ENCODE measurements at regions not wholly inside any gene's neighbourhood (a gene's known extent, or its start where the extent isn't known, plus 50 kb on each side); places are given as distances from the start of the nearest gene placed in this dataset.
A peak's percentile ranks its signal among the peaks of the same experiment; 100 is the strongest.
"Not testable (repeated sequence)": the region's sequence is repeated elsewhere in the genome, so short reads cannot be mapped to it uniquely, and the experiment has no call there.

DNA sequence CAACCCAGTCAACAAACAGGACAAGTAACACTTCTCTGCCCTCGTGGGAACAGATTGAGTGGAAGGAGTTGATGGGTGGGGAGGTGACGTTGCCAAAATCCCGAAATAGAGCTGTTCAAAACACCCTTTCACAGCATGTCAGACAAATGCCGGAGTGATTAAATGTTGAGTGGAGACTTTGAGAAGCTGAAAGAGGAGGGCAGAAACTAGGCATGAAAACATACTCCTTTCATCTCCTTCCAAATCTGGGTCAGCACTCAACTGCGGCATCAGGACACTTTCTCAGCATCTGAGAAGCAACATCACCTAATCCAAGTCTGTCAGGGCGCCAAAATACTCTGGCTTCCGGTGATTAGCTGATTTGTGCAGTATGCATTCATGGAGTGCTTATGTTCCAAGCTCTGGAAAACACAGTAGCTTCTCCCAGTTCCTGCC lies 51.5 kb upstream of the MRI1 start:
- DNase-seq (ENCODE audit: low read depth) = no peak

DNA sequence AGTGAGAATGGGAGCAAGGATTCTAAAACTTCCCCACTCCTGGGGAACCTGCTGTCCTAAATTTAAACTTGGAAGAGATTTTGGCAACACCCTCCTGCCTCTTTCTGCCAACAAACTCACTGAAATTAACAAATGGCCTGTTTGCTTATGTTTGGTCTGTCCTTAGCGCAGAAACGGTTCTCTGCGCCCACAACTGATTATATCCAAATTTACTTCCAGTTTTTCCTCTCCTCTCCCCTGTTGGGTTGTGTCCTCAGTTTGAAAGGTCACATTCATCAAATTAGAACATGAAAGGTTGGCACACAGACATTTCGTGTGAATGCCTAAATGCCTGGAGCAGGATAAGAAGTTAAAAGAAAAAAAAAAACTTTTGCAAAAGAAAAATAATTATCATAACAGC lies 56.4 kb upstream of the MRI1 start:
- DNase-seq (ENCODE audit: low read depth) = no peak

DNA sequence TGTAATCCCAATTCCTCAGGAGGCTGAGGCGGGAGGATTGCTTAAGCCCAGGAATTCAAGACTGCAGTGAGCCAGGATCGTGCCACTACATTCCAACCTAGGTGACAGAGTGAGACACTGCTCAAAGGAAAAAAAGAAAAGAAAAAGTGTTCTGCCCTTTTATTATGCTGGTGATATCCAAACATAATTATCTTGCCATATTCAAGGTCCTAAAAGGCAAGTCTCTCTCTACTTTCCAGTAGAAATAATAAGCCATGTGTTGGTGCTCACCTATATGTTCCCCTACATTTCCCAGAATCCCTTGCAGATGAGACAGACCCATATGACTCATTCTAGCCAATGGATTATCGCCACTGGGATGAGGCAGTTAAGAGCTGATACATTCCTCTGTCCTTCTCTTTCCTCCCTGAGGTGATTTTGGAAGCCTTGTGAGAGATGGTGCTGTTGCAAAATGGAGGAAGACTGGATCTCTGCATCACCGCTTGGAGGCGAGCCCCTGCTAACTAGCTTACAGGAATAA lies 58.3 kb upstream of the MRI1 start:
- DNase-seq (ENCODE audit: low read depth) = no peak

DNA sequence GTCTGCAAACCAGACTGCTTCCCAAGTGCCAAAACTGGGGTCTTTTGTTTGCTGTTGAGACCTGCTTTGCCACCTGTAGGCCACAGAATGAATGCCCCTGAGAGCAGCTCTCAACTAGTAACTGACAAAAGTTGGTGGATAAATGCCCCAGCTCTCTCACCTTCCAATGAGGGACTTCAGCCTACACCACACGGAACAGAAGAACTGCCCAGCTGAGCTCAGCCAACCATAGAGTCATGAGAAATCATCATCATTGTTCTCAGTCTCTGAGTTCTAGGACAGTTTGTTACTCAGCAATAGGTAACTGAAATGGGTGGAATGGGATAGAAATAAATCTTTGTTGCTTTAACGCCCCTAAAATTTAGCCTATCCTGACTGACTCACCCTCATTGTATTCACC lies 59.1 kb upstream of the MRI1 start:
- DNase-seq (ENCODE audit: low read depth) = no peak

DNA sequence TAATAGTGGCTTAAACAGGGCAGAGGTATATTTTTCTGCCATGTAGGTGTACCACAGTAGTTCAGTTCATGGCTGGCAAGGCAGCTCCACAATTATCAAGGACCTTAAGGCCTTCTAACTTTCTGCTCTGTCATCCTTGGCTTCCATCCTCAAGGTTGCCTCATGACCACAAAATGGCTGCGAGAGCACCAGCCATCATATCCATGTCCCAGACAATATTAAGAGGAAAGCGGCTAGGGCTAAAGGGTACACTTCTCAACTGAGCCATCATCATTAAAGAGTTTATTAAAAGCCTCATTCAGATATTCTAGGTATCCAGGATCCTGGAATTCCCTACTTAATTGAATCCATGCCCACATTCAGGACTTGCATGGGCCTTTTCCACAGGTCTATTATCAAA lies 62.7 kb upstream of the MRI1 start:
- no peak for DNase-seq (ENCODE audit: low read depth)

DNA sequence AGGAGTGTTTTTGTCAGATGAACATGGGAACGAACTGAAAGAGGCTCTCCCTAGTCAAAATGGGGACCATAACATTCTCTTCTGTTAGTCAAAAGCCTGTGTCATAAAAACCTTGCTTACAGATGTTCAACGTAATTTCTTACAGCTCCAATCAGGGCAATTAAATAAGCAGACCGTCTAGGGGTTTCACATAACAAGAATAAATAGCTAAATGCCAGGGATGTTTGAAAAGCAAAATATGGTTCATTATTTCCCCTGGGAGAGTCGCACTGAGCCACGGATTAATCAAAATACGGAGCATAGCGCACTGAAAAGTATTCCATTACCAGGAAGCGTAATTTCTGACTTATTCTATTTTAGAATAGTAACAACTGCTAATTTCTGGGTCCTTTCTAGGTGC lies 63.7 kb upstream of the MRI1 start:
- no peak for DNase-seq (ENCODE audit: low read depth)

DNA sequence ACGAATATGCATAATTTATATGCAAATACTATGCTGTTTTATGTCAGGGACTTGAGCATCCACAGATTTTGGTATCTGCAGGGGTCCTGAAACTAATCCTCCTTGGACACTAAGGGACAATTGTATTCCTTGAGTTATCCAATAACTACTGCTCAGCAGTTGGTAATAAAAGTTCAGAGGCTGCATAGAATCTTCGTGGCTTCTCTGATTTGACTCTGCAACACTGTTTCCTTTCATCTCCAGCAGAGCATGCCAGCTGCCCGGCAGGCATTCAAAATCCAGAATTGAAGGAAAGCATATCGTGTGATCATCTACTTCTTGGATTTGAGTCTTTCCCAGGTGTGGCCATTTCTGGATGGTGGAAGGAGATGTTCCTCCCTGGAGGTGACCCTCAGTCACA lies 64.5 kb upstream of the MRI1 start:
- DNase-seq (ENCODE audit: low read depth) = no peak

DNA sequence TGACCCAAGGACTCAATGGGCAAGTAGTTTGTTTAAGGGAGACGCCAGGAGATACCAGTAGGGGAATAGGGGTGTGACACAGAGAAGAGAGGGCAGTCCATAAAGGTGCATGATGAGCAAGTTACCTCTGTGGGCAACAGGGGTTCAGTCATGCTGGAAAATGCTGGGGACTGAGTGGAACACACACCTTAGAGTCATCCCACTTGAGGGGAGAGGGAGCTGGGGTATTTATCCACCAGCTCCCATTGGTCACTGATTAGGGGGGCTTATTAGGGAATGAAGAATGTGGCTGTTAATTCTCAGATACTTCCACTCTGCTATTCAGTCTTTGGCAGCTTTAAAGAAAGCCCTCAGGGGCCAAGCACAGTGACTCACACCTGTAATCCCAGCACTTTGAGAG lies 67.5 kb upstream of the MRI1 start:
- no peak for DNase-seq (ENCODE audit: low read depth)

DNA sequence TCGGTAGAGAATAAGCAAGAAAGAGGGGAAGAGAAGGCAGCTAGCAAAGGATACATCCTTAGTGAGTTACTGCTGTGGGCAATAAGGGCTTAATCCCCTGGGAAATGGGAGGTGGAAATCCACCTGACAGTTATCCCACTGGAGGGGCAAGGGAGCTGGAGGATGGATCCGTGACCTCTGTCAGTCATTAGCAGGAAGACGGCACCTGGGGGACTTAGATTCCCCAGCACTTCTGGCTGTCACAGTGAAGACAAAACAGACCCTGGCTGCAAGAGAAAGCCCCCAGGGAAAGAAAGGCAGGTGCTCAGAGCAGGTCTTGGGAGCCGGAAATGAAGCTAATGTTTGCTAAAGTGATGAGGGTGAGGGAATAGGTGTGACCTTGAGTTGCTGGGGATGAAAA lies 70.4 kb upstream of the MRI1 start:
- DNase-seq (ENCODE audit: low read depth) = no peak

DNA sequence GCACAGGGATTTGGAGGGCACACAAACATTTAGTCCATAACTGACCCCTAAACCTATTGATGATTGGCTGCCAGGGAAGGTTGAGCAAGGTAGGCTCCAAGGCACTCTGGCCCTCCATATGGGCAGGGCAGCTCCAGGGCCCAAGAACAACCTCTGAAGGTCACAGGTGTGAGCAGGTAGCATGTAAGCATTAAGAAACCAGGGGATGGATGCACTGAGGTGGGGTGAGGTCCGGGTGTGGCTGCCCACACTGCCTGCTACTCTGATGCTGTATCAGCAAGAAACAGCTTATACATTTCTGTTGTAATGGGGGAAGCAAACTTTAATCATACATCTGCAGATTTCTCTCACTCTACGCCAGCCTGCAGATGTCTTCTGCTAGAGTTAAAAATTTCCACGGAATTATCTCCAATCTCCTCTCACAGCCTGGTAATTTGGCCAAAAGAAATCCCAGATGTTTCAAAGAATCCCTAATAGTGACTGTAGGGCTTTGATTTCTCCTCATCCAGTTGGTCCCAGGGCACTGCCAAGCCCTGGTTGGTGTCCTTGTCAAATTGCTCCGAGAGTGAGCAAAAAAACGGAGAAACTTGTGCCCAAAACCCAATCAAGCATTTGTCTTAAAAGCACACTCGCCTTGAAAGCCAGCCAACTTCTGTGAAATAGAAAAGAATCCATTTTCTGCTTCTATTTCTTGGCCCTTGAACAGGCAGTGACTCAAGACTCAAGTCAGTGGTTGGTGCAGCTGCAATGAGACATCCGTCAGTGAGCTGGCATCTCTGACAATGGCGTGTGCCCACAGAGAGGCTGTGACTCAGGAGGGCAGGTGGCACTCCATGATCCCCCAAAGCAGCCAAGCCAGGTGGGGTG lies 72.5 kb upstream of the MRI1 start:
- peak; percentile 29 for DNase-seq (ENCODE audit: low read depth)

DNA sequence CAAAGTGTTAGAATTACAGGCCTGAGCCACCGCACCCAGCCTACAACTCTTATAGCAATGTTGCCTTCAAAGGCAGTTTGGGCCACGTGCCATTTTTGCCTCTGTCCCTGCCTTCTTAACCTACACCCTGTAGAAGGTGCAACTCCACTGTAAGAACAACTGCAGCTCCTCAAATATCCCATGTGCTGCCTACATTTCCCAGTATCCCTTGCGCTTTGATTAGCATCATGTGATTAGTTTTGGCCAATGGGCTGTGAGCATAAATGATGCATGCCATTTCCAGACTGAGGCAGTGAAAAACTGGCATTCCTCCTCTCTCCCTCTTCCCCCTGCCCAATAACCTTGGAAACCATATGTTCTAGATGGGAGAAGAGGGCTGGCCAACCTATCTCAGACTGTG lies 75.2 kb upstream of the MRI1 start:
- DNase-seq (ENCODE audit: low read depth) = peak; percentile 46

DNA sequence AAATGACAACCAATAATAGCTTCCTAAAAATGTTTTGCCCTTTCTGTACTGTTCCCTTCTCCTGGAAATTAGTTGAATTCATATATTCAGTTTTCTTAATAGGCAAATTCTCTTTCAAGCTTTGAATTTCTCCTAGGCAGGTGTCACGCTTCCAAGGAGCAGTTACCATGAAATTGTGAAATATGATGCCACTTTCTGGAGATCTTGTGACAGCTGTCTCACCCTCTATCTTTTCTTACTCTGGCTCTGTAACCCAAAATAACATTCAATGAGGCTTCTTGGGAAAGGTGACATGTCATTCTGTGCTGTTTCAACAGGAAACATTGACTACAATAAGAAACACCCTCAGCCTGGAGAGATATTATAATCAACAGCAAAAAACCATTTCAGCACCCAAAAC lies 80.3 kb upstream of the MRI1 start:
- no peak for DNase-seq (ENCODE audit: low read depth)

DNA sequence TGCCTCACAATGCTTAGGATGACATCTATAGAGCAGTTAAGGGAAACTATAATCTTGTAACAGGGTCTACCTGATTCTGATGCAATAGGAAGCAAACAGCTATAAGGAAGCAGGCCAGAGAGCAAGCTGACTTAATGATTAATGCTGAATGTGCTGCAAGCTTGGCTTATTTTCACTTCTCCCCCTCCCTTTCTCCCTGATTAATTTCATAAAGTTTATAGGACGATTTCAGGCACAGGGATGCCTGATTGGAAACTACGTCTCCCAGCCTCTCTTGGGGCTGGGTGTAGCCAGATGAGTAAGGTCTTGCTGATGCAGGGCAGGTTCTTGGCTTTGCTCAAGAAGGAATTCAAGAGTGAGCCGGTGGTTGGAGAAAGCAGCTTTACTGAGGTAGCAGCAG lies 82.8 kb upstream of the MRI1 start:
- no peak for DNase-seq (ENCODE audit: low read depth)

DNA sequence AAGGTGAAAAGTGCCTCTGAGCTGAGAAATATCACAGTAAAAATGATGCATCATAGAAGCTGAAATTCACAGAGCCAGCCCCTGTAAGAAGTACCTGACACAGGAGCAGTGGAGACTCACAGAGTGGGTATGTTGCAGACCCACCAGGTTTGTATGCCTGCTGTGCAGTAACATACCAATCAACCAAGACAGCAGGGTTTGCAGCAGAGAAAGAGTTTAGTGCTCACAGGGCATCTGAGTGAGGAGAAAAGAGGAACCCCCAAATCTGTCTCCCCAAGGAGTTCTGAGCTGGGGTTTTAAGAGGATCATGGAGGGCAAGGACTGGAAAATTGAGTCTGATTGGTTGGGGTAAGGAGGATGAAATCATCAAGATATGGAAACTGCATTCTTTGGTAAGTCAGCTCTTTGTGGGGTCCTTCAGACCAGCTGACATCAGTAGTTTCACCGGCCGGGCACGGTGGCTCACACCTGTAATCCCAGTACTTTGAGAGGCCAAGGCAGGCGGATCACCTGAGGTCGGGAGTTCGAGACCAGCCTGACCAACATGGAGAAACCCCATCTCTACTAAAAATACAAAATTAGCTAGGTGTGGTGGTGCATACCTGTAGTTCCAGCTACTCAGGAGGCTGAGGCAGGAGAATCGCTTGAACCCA lies 83.5 kb upstream of the MRI1 start:
- not testable (repeated sequence) for DNase-seq (ENCODE audit: low read depth)

DNA sequence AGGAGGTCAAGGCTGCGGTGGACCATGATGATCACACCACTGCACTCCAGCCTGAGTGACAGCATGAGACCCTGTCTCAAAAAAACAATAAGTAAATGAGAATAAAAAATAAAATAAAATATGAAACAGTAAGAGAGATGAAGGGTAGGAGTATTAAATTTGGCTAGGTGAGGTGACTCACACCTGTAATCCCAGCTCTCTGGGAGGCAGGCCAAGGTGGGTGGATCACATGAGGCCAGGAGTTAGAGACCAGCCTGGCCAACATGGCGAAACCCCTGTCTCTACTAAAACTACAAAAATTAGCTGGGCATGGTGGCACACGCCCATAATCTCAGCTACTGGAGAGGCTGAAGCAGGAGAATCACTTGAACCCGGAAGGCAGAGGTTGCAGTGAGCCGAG lies 87.4 kb upstream of the MRI1 start:
- not testable (repeated sequence) for DNase-seq (ENCODE audit: low read depth)

DNA sequence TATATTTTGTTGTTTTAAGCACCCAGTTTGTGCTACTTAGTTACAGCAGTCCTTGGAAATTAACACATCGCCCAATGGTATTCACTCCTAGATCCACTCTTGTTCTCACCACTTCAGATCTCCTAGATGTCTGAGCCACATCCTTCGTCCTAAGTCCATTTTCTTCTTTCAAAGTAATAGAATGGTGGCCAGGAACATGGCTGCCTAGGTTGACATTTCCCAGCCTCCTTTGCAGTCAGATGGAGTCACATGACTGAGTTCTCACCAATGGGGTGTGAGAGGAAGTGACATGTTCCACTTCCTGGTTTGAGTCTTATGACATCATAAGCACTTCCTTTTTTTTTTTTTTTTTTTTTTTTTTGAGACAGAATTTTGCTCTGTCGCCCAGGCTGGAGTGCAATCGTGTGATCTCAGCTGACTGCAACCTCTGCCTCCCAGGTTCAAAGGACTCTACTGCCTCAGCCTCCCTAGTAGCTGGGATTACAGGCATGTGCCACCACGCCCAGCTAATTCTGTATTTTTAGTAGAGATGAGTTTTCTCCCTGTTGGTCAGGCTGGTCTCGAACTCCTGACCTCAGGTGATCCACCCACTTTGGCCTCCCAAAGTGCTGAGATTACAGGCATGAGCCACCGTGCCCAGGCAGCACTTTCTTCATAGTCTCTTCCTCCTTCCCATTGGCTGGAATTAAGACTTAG lies 91.7 kb upstream of the MRI1 start:
- DNase-seq (ENCODE audit: low read depth) = peak; percentile 22

DNA sequence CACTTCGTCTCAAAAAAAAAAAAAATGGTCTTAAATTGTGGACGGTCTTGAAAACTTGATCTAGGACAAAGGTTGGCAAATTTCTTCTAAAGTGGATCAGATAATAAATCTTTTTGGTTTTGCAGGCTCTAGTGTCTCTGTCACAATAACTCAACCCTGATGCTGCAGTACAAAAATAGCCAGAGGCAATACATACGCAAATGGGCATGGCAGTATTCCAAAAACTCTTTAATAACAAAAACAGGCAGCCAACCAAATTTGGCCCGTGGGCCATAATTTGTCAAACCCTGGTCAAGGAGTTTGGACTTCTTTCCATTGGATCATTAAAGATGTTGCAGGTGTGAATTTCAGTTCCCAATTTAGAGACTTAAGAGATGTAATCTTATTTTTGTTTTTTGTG lies 93.5 kb upstream of the MRI1 start:
- no peak for DNase-seq (ENCODE audit: low read depth)

DNA sequence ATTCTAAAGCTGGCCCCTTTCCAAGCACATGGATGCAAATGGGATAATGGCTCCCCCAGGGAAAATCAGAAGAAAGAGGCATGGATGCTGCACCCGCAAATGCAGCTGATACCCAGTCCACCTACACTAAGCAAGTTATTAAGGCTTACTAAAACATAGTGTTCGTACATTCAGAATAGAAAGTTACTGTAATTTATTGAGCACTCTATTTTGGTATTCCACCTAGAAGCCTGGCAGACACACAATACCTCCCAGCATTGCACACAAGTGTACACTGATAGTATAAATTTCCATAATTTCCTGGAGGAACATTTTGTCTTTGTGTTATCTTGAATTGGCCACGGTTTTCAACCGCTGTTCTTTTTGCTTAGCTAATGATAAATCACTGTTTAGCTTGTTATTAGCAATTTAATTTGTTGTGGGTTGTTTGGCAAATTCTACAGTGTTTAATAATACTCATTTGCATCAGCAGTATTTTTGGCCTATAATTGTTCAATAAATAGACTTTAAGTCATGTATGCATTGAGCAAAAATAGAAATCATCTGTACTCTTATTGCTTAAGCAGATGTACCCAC lies 94.5 kb upstream of the MRI1 start:
- no peak for DNase-seq (ENCODE audit: low read depth)

DNA sequence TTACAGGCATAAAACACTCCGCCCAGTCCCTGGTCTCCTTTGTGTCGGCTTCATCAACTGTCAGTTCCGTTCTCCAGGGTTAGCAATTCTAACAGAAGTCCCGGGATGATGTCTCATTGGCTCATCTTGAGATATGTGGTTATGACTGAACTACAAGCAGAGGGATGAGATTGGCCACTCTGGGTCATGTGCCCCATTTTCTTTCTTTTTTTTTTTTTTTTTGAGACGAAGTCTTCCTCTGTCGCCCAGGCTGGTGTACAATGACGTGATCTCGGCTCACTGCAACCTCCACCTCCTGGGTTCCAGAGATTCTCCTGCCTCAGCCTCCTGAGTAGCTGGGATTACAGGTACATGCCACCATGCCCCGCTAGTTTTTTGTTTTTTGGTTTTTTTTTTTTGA lies 95.4 kb upstream of the MRI1 start:
- DNase-seq (ENCODE audit: low read depth) = no peak

DNA sequence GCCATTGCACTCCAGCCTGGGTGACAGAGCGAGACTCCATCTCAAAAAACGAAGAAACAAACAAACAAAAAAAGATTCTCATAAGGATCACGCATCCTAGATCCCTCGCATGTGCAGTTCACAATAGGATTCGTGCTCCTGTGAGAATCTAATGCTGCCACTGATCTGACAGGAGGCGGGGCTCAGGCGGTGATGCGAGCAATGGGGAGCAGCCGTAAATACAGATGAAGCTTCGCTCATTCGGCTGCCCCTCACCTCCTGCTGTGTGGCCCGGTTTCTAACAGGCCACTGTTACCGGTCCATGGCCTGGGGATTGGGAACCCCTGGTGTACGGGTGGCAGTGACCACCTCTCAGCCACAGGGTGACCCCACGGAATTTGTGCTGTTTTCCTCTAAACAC lies 98.2 kb upstream of the MRI1 start:
- DNase-seq (ENCODE audit: low read depth) = no peak

DNA sequence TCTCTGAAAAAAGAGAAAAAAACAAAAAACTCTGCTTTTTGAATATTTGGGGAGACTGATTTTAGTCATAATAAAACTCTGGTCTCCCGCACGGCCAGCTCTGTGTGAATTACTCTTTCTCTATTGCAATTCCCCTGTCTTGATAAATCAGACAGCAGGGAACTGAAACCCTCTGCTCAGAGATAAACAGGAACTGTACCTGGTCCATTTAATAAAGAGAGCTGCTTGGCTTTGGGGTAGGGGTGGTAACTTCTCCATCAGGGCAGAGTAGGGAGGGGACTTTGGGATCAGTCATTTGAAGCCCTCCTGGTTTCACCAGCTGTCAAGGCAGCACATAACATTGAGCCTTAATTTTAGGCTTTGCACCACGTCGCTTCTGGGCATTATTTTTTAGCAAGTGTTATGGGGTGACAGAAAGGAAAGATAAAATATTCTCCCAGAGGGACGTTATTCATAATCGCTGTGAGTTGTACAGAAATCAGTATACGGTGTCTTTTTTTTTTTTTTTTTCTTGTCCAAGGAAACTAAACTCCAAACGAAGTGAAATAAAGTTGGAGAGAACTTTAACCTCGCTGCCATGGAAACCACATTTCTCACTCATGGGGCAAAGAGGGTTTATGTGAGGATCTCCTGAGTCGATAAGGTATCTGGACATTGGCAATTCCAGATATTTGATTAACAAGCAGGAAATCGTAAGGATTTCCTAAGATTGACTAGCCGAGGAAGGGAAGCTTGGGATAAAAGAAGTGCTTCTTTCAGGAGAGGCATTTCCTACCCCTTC lies 99.0 kb upstream of the MRI1 start:
- no peak for DNase-seq (ENCODE audit: low read depth)
